HCT116 (cell line): ENCODE measurements at regions not wholly inside any gene's neighbourhood (a gene's known extent, or its start where the extent isn't known, plus 50 kb on each side); places are given as distances from the start of the nearest gene placed in this dataset.

Experiments
- ATAC-seq: fragments of 200-7000 bp; cut with Tn5 transposase; 2 replicates; pipeline ENCODE4 v1.9.1; 2020; ENCODE audit warnings: mild to moderate bottlenecking, moderate library complexity
- BruUV-seq: library from RNA; stranded (reverse); fragments of 400-500 nt; replicated peaks from 2 replicates; lab custom pipeline; 2021; lab: Mats Ljungman, UMichigan
- CTCF ChIA-PET: fragments of 300-600 bp; sonication (Branson Sonifier 250); formaldehyde crosslinking; loops from one replicate; lab custom pipeline; 2021; ENCODE audit warnings: antibody characterized with exemption; lab: Charles Lee
- POLR2A ChIA-PET: fragments of 300-600, 350-600 bp; sonication (Branson Sonifier 250); formaldehyde crosslinking; loops from one replicate; lab custom pipeline; 2021; ENCODE audit warnings: antibody characterized with exemption; lab: Charles Lee
- RAD21 ChIA-PET, 2 experiments: fragments of 300-600 bp; sonication (Branson Sonifier 250); formaldehyde crosslinking; loops; one replicate each; lab custom pipeline; 2023; ENCODE audit warnings: low total read pairs in 2 of 2; ENCODE audit not compliant: uncharacterized antibody in 2 of 2, unreplicated experiment in 2 of 2, low non-redundant PET in 1 of 2; lab: Charles Lee
- DNase-seq: peaks from one replicate; pipeline ENCODE4 v3.0.0-alpha.2; 2010; ENCODE audit warnings: low read depth, low spot score
- H2AFZ ChIP-seq: fragments of 200-600 bp; shearing (Covaris generic), sonication (generic); 2 replicates; pipeline ENCODE4 v1.6.1; 2017; ENCODE audit warnings: low read depth, mixed run types, mixed read lengths, antibody characterized with exemption, low read length; ENCODE audit not compliant: poor library complexity, severe bottlenecking
- H3K27ac ChIP-seq: 2 replicates; pipeline ENCODE4 v1.5.1; 2012; ENCODE audit warnings: low read depth, low read length
- H3K27me3 ChIP-seq: fragments of 200-600 bp; sonication (generic); 2 replicates; pipeline ENCODE4 v1.6.1; 2016; ENCODE audit warnings: mixed run types, low read length, mixed read lengths; ENCODE audit not compliant: insufficient read depth
- H3K36me3 ChIP-seq, 2 experiments: fragments of 200-500 bp in 1 of 2; fragments of 200-600 bp in 1 of 2; sonication (Bioruptor generic) in 1 of 2; sonication (generic) in 1 of 2; 2 replicates each; pipeline versions ENCODE4 v1.5.1 to v1.6.1; 2014 to 2016; ENCODE audit warnings: low read length in 2 of 2, inconsistent platforms in 1 of 2, mixed read lengths in 1 of 2, mixed run types in 1 of 2; ENCODE audit not compliant: insufficient read depth in 2 of 2, control insufficient read depth in 1 of 2
- H3K4me1 ChIP-seq, 2 experiments: fragments of 200-600 bp in 1 of 2; sonication (generic) in 1 of 2; 2 replicates each; pipeline versions ENCODE4 v1.5.1 to v1.6.1; 2012 to 2017; ENCODE audit warnings: low read length in 2 of 2, inconsistent platforms in 1 of 2, mild to moderate bottlenecking in 1 of 2, mixed read lengths in 1 of 2, mixed run types in 1 of 2, moderate library complexity in 1 of 2; ENCODE audit not compliant: insufficient read depth in 2 of 2, control insufficient read depth in 1 of 2
- H3K4me2 ChIP-seq: fragments of 200-600 bp; sonication (generic); 2 replicates; pipeline ENCODE4 v1.6.1; 2017; ENCODE audit warnings: mixed run types, low read length, mixed read lengths
- H3K4me3 ChIP-seq, 2 experiments: fragments of 200-600 bp in 1 of 2; sonication (generic) in 1 of 2; replicated peaks in 1 of 2; 2 replicates each; pipeline ENCODE4 v1.5.1; 2011 to 2016; ENCODE audit warnings: low read length in 2 of 2, control low read depth in 1 of 2, low read depth in 1 of 2, mild to moderate bottlenecking in 1 of 2, mixed read lengths in 1 of 2, mixed run types in 1 of 2
- H3K79me2 ChIP-seq: fragments of 200-600 bp; sonication (generic); 2 replicates; pipeline ENCODE4 v1.6.1; 2017; ENCODE audit warnings: mild to moderate bottlenecking, mixed run types, low read length, moderate library complexity, mixed read lengths; ENCODE audit not compliant: insufficient read depth
- H3K9ac ChIP-seq: fragments of 200-600 bp; sonication (generic); 2 replicates; pipeline ENCODE4 v1.6.1; 2016; ENCODE audit warnings: low read length, mixed read lengths
- H3K9me2 ChIP-seq: fragments of 200-600 bp; sonication (generic), shearing (Covaris generic); 2 replicates; pipeline ENCODE4 v1.6.1; 2017; ENCODE audit warnings: mixed run types, mild to moderate bottlenecking, moderate library complexity; ENCODE audit not compliant: insufficient read depth
- H3K9me3 ChIP-seq, 2 experiments: fragments of 200-500 bp in 1 of 2; fragments of 200-600 bp in 1 of 2; sonication (Bioruptor generic) in 1 of 2; sonication (generic) in 1 of 2; 2 replicates each; pipeline ENCODE4 v1.6.1; 2014 to 2017; ENCODE audit warnings: low read length in 2 of 2, mixed read lengths in 2 of 2, inconsistent platforms in 1 of 2, low read depth in 1 of 2, mild to moderate bottlenecking in 1 of 2, mixed run types in 1 of 2, moderate library complexity in 1 of 2; ENCODE audit not compliant: control insufficient read depth in 1 of 2, insufficient read depth in 1 of 2
- H4K20me1 ChIP-seq: fragments of 200-600 bp; sonication (generic), shearing (Covaris generic); 2 replicates; pipeline ENCODE4 v1.6.1; 2017; ENCODE audit warnings: mixed run types, mild to moderate bottlenecking, moderate library complexity; ENCODE audit not compliant: insufficient read depth
- CBX3 ChIP-seq: IDR thresholded peaks from 2 replicates; pipeline ENCODE4 v1.6.1; 2012; ENCODE audit warnings: low read depth
- CEBPB ChIP-seq: IDR thresholded peaks from 2 replicates; pipeline ENCODE4 v1.6.1; 2012; ENCODE audit warnings: low read depth
- EGR1 ChIP-seq: IDR thresholded peaks from 2 replicates; pipeline ENCODE4 v1.6.1; 2012; ENCODE audit warnings: low read depth
- ELF1 ChIP-seq: IDR thresholded peaks from 2 replicates; pipeline ENCODE4 v1.6.1; 2012; ENCODE audit warnings: low read depth, borderline replicate concordance
- EZH2 ChIP-seq: fragments of 200-600 bp; sonication (generic); IDR thresholded peaks from 2 replicates; pipeline ENCODE4 v1.6.1; 2017; ENCODE audit warnings: antibody characterized with exemption, mixed run types
- POLR2A ChIP-seq: IDR thresholded peaks from 2 replicates; pipeline ENCODE4 v1.7.0; 2011; ENCODE audit warnings: borderline replicate concordance; ENCODE audit not compliant: insufficient read depth, insufficient read length; ENCODE audit errors: extremely low read depth
- POLR2AphosphoS5 ChIP-seq: IDR thresholded peaks from 2 replicates; pipeline ENCODE4 v1.6.1; 2011; ENCODE audit warnings: mild to moderate bottlenecking, low read depth, low read length, moderate library complexity
- SRF ChIP-seq: IDR thresholded peaks from 2 replicates; pipeline ENCODE4 v1.6.1; 2012; ENCODE audit warnings: low read depth
- ZFX ChIP-seq: fragments of 450-650 bp; IDR thresholded peaks from 2 replicates; pipeline ENCODE4 v1.6.1; 2017
- ZNF274 ChIP-seq: fragments of 200-500 bp; sonication (Bioruptor generic); IDR thresholded peaks from 2 replicates; pipeline ENCODE4 v1.6.1; 2014; ENCODE audit warnings: mild to moderate bottlenecking, low read depth, low read length, inconsistent platforms
- intact Hi-C: fragments of 100-400 bp; cut with micrococcal nuclease; formaldehyde crosslinking; loops from 2 replicates; pipeline ENCODE4 v1.10.0; 2022
- TF ChIP-seq, protein P1 (sequence below): IDR thresholded peaks from 2 replicates; pipeline ENCODE4 v1.6.1; 2012
- TF ChIP-seq, protein P2 (sequence below), 3 experiments: fragments of 200-600 bp in 1 of 3; sonication (generic) in 1 of 3; IDR thresholded peaks in 2 of 3; conservative IDR thresholded peaks in 1 of 3; 2 replicates each; pipeline ENCODE4 v1.5.1; 2012 to 2017; ENCODE audit warnings: low read depth in 2 of 3, low read length in 2 of 3, antibody characterized with exemption in 1 of 3, borderline replicate concordance in 1 of 3, control low read depth in 1 of 3, mild to moderate bottlenecking in 1 of 3, mixed read lengths in 1 of 3, mixed run types in 1 of 3, moderate library complexity in 1 of 3; ENCODE audit not compliant: insufficient read depth in 1 of 3
- TF ChIP-seq, protein P3 (sequence below): IDR thresholded peaks from 2 replicates; pipeline ENCODE4 v1.6.1; 2012; ENCODE audit warnings: low read depth

DNA sequence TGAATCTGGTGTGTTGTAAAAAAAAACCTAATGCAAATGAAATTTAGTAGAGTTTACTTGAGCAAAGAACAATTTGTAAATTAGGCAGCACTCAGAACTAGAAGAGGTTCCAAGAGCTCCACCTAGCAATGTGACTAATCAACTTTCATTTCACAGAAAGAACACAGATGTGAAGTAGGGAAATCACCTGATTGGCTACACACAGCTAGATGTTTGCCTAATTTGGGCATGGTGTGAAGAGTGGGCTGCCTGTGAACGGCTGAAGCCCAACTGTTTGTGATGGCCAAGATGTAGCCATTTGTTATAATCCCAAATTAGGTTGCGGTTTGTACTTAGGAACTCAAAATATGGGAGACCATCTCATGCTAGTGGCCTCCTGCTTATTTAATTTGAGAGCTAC, 724.4 kb upstream of the SLITRK5 start:
- ChIA-PET RAD21 (no interaction called here), CTCF (no interaction called here), POLR2A (no interaction called here)
- Histone ChIP-seq H3K9me3 (peaks cover 0 to 3% of the 10 kb centered on the region in 2 experiments; a peak in 1 of 4 replicates), H3K9me2 (no peaks in the 10 kb centered on the region), H3K9ac (no peak overlapping the region), H3K4me3 (no peak overlapping the region), H2AFZ (no peak overlapping the region), H3K4me1 (no peaks in the 10 kb centered on the region), H3K79me2 (no peaks in the 10 kb centered on the region), H3K27ac (no peak overlapping the region), H4K20me1 (no peaks in the 10 kb centered on the region), H3K27me3 (no peaks in the 10 kb centered on the region), H3K36me3 (no peaks in the 10 kb centered on the region), H3K4me2 (no peak overlapping the region)
- intact Hi-C loops: no loop called here
- ATAC-seq (no peak), DNase-seq (no peak)
- BruUV-seq: no TSS peak
- no peak for TF ChIP-seq EGR1
- TF ChIP-seq, protein P1, sequence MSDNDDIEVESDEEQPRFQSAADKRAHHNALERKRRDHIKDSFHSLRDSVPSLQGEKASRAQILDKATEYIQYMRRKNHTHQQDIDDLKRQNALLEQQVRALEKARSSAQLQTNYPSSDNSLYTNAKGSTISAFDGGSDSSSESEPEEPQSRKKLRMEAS: no peak
- peak; percentile 46; the same call in 1 of the 2 replicates for TF ChIP-seq SRF
- TF ChIP-seq CBX3: no peak
- TF ChIP-seq, protein P2, sequence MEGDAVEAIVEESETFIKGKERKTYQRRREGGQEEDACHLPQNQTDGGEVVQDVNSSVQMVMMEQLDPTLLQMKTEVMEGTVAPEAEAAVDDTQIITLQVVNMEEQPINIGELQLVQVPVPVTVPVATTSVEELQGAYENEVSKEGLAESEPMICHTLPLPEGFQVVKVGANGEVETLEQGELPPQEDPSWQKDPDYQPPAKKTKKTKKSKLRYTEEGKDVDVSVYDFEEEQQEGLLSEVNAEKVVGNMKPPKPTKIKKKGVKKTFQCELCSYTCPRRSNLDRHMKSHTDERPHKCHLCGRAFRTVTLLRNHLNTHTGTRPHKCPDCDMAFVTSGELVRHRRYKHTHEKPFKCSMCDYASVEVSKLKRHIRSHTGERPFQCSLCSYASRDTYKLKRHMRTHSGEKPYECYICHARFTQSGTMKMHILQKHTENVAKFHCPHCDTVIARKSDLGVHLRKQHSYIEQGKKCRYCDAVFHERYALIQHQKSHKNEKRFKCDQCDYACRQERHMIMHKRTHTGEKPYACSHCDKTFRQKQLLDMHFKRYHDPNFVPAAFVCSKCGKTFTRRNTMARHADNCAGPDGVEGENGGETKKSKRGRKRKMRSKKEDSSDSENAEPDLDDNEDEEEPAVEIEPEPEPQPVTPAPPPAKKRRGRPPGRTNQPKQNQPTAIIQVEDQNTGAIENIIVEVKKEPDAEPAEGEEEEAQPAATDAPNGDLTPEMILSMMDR (IDR thresholded peaks at IDR 0.05 in 2 of 3, conservative IDR thresholded peaks at IDR 0.05 in 1 of 3; ENCODE audit: borderline replicate concordance in 1 of 3, insufficient read depth in 1 of 3, low read depth in 2 of 3, low read length in 2 of 3): no peak
- TF ChIP-seq EZH2: no peak
- no peak for TF ChIP-seq CEBPB
- TF ChIP-seq ZNF274: no peak

DNA sequence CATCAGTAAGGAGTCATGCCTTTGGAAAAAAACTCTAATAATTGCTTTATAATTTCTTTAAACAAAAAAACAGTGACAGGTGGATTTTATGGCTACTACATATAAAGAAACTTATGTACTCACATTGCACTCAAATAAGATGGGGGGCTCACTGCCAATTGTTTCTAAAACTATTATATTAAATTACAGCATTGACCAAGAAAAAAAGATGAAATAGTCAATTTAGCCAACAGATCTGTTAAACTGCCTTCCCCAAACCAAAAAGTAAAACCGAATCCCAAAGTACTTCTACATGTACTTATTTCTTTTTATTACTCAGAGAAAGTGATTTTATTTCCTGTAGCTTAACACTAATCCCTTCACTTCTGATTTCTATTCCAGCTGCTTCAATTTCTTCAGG, 716.8 kb upstream of the SLITRK5 start:
- Histone ChIP-seq H3K36me3 (no peaks in the 10 kb centered on the region), H3K9me2 (no peaks in the 10 kb centered on the region), H2AFZ (no peak overlapping the region), H3K9ac (no peak overlapping the region), H3K4me1 (no peaks in the 10 kb centered on the region), H3K4me3 (no peak overlapping the region), H3K27ac (no peak overlapping the region), H3K27me3 (no peaks in the 10 kb centered on the region), H4K20me1 (no peaks in the 10 kb centered on the region), H3K9me3 (0 out of 4 replicates have a peak, but pooled peaks cover 0 to 3% of the 10 kb centered on the region in 2 experiments), H3K4me2 (no peak overlapping the region), H3K79me2 (no peaks in the 10 kb centered on the region)
- BruUV-seq: no TSS peak
- RAD21 ChIA-PET: no interaction called here
- DNase-seq (no peak), ATAC-seq (no peak)
- CTCF ChIA-PET: no interaction called here
- POLR2A ChIA-PET: no interaction called here
- intact Hi-C loops: no loop called here
- TF ChIP-seq CEBPB: no peak
- no peak for TF ChIP-seq ELF1
- TF ChIP-seq POLR2A: no peak
- no peak for TF ChIP-seq ZFX
- TF ChIP-seq, protein P3, sequence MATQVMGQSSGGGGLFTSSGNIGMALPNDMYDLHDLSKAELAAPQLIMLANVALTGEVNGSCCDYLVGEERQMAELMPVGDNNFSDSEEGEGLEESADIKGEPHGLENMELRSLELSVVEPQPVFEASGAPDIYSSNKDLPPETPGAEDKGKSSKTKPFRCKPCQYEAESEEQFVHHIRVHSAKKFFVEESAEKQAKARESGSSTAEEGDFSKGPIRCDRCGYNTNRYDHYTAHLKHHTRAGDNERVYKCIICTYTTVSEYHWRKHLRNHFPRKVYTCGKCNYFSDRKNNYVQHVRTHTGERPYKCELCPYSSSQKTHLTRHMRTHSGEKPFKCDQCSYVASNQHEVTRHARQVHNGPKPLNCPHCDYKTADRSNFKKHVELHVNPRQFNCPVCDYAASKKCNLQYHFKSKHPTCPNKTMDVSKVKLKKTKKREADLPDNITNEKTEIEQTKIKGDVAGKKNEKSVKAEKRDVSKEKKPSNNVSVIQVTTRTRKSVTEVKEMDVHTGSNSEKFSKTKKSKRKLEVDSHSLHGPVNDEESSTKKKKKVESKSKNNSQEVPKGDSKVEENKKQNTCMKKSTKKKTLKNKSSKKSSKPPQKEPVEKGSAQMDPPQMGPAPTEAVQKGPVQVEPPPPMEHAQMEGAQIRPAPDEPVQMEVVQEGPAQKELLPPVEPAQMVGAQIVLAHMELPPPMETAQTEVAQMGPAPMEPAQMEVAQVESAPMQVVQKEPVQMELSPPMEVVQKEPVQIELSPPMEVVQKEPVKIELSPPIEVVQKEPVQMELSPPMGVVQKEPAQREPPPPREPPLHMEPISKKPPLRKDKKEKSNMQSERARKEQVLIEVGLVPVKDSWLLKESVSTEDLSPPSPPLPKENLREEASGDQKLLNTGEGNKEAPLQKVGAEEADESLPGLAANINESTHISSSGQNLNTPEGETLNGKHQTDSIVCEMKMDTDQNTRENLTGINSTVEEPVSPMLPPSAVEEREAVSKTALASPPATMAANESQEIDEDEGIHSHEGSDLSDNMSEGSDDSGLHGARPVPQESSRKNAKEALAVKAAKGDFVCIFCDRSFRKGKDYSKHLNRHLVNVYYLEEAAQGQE: no peak
- TF ChIP-seq, protein P2 (IDR thresholded peaks at IDR 0.05 in 2 of 3, conservative IDR thresholded peaks at IDR 0.05 in 1 of 3; ENCODE audit: borderline replicate concordance in 1 of 3, insufficient read depth in 1 of 3, low read depth in 2 of 3, low read length in 2 of 3): no peak
- no peak for TF ChIP-seq EGR1
- no peak for TF ChIP-seq POLR2AphosphoS5
